RPMI7951 (cell line): ENCODE measurements at regions not wholly inside any gene's neighbourhood (a gene's known extent, or its start where the extent isn't known, plus 50 kb on each side); places are given as distances from the start of the nearest gene placed in this dataset.

ENCODE experiments used
- DNase-seq: peaks from one replicate; pipeline ENCODE4 v3.0.0-alpha.2; 2012; ENCODE audit warnings: low read depth

- no peak for DNase-seq
Observed at GRCh38 chr15:72919936-72920465, 132.3 kb upstream of the NEO1 start.

- peak; percentile 42 for DNase-seq
Observed at GRCh38 chr15:72916897-72917296, 133.3 kb upstream of the ADPGK start.

GRCh38 chr15:72916378-72916777 is 132.8 kb upstream of the ADPGK start:
- no peak for DNase-seq

- DNase-seq, result no peak
Observed at GRCh38 chr15:72915843-72916242, 132.3 kb upstream of the ADPGK start.

GRCh38 chr15:72912996-72913395 is 129.4 kb upstream of the ADPGK start:
- DNase-seq, result no peak

GRCh38 chr15:72912121-72912520 is 128.6 kb upstream of the ADPGK start:
- DNase-seq, result peak; percentile 13

- no peak for DNase-seq
Observed at GRCh38 chr15:72911626-72912025, 128.1 kb upstream of the ADPGK start.

GRCh38 chr15:72908713-72909112 is 125.2 kb upstream of the ADPGK start:
- no peak for DNase-seq

- no peak for DNase-seq
Observed at GRCh38 chr15:72907733-72908132, 124.2 kb upstream of the ADPGK start.

GRCh38 chr15:72902919-72903260 is 119.3 kb upstream of the ADPGK start:
- no peak for DNase-seq

GRCh38 chr15:72902245-72902918 is 118.8 kb upstream of the ADPGK start:
- DNase-seq, result peak; percentile 81

GRCh38 chr15:72892986-72893385 is 109.4 kb upstream of the ADPGK start:
- no peak for DNase-seq

- DNase-seq, result no peak
Observed at GRCh38 chr15:72890043-72890442, 106.5 kb upstream of the ADPGK start.

GRCh38 chr15:72889545-72889944 is 106.0 kb upstream of the ADPGK start:
- no peak for DNase-seq

GRCh38 chr15:72888811-72889210 is 105.3 kb upstream of the ADPGK start:
- DNase-seq, result no peak

GRCh38 chr15:72888211-72888610 is 104.7 kb upstream of the ADPGK start:
- no peak for DNase-seq

- DNase-seq, result no peak
Observed at GRCh38 chr15:72887376-72887775, 103.8 kb upstream of the ADPGK start.

GRCh38 chr15:72884311-72884710 is 100.8 kb upstream of the ADPGK start:
- DNase-seq, result no peak

GRCh38 chr15:72873379-72874233 is 90.0 kb upstream of the ADPGK start:
- no peak for DNase-seq

GRCh38 chr15:72872066-72872845 is 88.7 kb upstream of the ADPGK start:
- no peak for DNase-seq

GRCh38 chr15:72866866-72867616 is 83.5 kb upstream of the ADPGK start:
- DNase-seq, result no peak

- peak; percentile 38 for DNase-seq
Observed at GRCh38 chr15:72866182-72866581, 82.6 kb upstream of the ADPGK start.
